Urothelium cell line (cell line): ENCODE measurements at regions not wholly inside any gene's neighbourhood (a gene's known extent, or its start where the extent isn't known, plus 50 kb on each side); places are given as distances from the start of the nearest gene placed in this dataset.
"Not testable (repeated sequence)": the region's sequence is repeated elsewhere in the genome, so short reads cannot be mapped to it uniquely, and the experiment has no call there.

Experiments
- DNase-seq: peaks from one replicate; pipeline ENCODE4 v3.0.0; 2011; ENCODE audit warnings: low spot score, mixed read lengths
- FAIRE-seq: peaks from 2 replicates; lab custom pipeline; 2011; peaks lifted over from hg19 to GRCh38; lab: Jason Lieb, UNC

GRCh38 chr17:21513012-21513570 lies 136.9 kb downstream of the KCNJ12 start:
- FAIRE-seq = peak; percentile 46
- peak; percentile 90 for DNase-seq

GRCh38 chr17:21514567-21514966 lies 138.4 kb downstream of the KCNJ12 start:
- DNase-seq, FAIRE-seq: not testable (repeated sequence)

GRCh38 chr17:21517538-21518293 lies 141.6 kb downstream of the KCNJ12 start:
- DNase-seq (no peak), FAIRE-seq (peak; percentile 23)

GRCh38 chr17:21522755-21523336 lies 146.7 kb downstream of the KCNJ12 start:
- FAIRE-seq = no peak
- DNase-seq = no peak

- FAIRE-seq = no peak
- no peak for DNase-seq
Measured at GRCh38 chr17:21523497-21524210, 147.5 kb downstream of the KCNJ12 start.

GRCh38 chr17:21524211-21524591 lies 148.0 kb downstream of the KCNJ12 start:
- DNase-seq (no peak), FAIRE-seq (no peak)

GRCh38 chr17:21525464-21526130 lies 149.4 kb downstream of the KCNJ12 start:
- FAIRE-seq (peak; percentile 13), DNase-seq (no peak)

GRCh38 chr17:21528031-21528695 lies 152.0 kb downstream of the KCNJ12 start:
- no peak for FAIRE-seq

GRCh38 chr17:21530311-21530710 lies 154.2 kb downstream of the KCNJ12 start:
- FAIRE-seq (no peak), DNase-seq (no peak)

More at GRCh38 chr17:21528031-21528695, 152.0 kb downstream of the KCNJ12 start:
- no peak for DNase-seq

- DNase-seq (no peak), FAIRE-seq (no peak)
Measured at GRCh38 chr17:21530841-21531240, 154.7 kb downstream of the KCNJ12 start.

- DNase-seq = no peak
- no peak for FAIRE-seq
Measured at GRCh38 chr17:21532763-21533385, 156.7 kb downstream of the KCNJ12 start.

GRCh38 chr17:21535686-21536375 lies 156.5 kb upstream of the KCNJ18 start:
- no peak for FAIRE-seq
- no peak for DNase-seq

- DNase-seq (no peak), FAIRE-seq (no peak)
Measured at GRCh38 chr17:21537302-21537701, 155.0 kb upstream of the KCNJ18 start.

- DNase-seq (no peak), FAIRE-seq (no peak)
Measured at GRCh38 chr17:21538615-21539014, 153.7 kb upstream of the KCNJ18 start.

- FAIRE-seq (no peak), DNase-seq (no peak)
Measured at GRCh38 chr17:21539146-21539545, 153.2 kb upstream of the KCNJ18 start.

- DNase-seq = no peak
- no peak for FAIRE-seq
Measured at GRCh38 chr17:21540502-21540901, 151.8 kb upstream of the KCNJ18 start.

GRCh38 chr17:21542070-21542469 lies 150.3 kb upstream of the KCNJ18 start:
- FAIRE-seq = no peak
- no peak for DNase-seq

GRCh38 chr17:21542991-21543390 lies 149.3 kb upstream of the KCNJ18 start:
- DNase-seq (no peak), FAIRE-seq (no peak)

GRCh38 chr17:21545064-21545463 lies 147.3 kb upstream of the KCNJ18 start:
- DNase-seq (no peak), FAIRE-seq (no peak)
